Activated T-helper 17 cell treated with anti-CD3 and anti-CD28 coated beads, Interleukin-2, amount 50 U/mL, for 72 hours (primary cell): ENCODE measurements at regions not wholly inside any gene's neighbourhood (a gene's known extent, or its start where the extent isn't known, plus 50 kb on each side); places are given as distances from the start of the nearest gene placed in this dataset.

Source experiments
- ATAC-seq: fragments of 150-1000 bp; cut with Tn5 transposase; replicated peaks from 2 replicates; pipeline ENCODE4 v1.10.0; 2021; ENCODE audit warnings: mild to moderate bottlenecking, moderate library complexity
- H3K27ac Mint-ChIP-seq: one replicate; pipeline ENCODE4 v1.8.0; 2022; ENCODE audit warnings: mixed read lengths
- H3K27me3 Mint-ChIP-seq: one replicate; pipeline ENCODE4 v1.8.0; 2022; ENCODE audit warnings: mixed read lengths
- H3K36me3 Mint-ChIP-seq: one replicate; pipeline ENCODE4 v1.8.0; 2022; ENCODE audit warnings: low read depth, mild to moderate bottlenecking, mixed read lengths
- H3K4me1 Mint-ChIP-seq: one replicate; pipeline ENCODE4 v1.8.0; 2022; ENCODE audit warnings: mixed read lengths
- H3K4me3 Mint-ChIP-seq: one replicate; pipeline ENCODE4 v1.8.0; 2022; ENCODE audit warnings: mild to moderate bottlenecking, mixed read lengths
- H3K9me3 Mint-ChIP-seq: one replicate; pipeline ENCODE4 v1.8.0; 2022; ENCODE audit warnings: mixed read lengths

DNA sequence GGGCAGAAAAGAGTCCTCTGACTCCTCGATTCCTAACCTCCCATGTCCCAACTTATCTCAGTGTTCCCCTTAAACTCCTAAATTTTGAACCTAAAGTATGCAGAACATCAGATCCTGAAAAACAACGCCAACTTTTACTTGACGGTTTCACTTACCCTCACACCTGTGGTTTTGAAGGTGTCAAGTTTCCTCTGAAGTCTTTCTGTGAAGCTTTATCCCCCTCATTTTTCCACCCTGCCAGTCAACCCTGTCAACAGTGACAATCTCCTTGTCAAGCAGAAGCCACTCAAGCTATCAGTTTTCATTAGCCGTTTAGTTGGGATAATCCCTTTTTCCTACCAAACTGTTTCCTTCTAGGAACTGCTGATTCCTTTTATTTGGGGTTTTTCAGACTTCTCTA, 245.4 kb upstream of the PREP start:
- Mint-ChIP-seq H3K4me3 (peak overlapping the region; percentile 30), H3K27ac (peak overlapping the region; percentile 26), H3K9me3 (no peaks in the 10 kb centered on the region), H3K27me3 (peaks cover 21% of the 10 kb centered on the region), H3K4me1 (peaks cover 33% of the 10 kb centered on the region), H3K36me3 (no peaks in the 10 kb centered on the region)
- no peak for ATAC-seq

DNA sequence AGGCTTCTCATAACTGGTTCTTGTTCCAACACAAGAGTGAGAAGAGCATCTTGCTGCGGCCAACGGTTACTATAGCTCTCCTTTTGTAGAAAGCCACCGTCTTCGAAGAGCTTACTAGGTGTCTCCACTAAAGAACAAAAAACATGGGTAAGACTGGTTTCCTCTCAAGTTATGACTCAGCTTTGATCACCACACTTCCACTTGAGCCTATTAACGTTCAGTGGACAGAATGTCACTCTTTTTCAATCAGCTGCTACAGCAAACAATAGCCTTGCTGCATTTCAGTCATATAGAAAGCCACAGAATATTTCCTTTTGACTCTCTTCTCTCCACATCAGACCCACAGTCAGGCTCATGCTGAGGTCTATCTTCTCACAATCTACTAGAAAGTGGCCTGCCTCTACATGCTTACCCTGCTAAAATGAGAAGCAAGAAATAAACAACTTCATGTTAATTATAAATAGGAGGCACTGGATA, 243.5 kb upstream of the PREP start:
- Mint-ChIP-seq H3K27ac (peak overlapping the region; percentile 84), H3K36me3 (no peaks in the 10 kb centered on the region), H3K27me3 (peaks cover 23% of the 10 kb centered on the region), H3K4me3 (peak overlapping the region; percentile 26), H3K9me3 (no peaks in the 10 kb centered on the region), H3K4me1 (peaks cover 33% of the 10 kb centered on the region)
- ATAC-seq, result peak; percentile 90

DNA sequence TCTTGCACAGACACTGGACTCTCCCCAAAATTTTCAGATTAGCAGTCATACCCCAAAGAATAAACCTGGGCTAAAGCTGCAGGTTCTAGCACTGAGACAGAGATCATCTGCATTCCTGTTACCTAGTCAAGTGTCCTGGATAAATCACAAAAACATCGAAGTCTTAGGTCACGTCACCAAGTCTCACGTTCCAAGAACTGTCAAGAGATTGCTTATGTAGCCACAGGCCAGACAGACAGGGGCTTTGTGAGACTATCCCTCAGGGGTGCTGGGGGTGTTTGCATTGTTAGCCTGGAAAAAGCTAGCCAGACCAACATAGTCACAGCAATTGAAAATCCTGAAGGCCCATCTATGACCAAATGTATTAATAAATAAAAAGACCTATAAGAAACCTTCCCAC, 243.1 kb upstream of the PREP start:
- Mint-ChIP-seq H3K36me3 (no peaks in the 10 kb centered on the region), H3K9me3 (no peaks in the 10 kb centered on the region), H3K27me3 (peaks cover 23% of the 10 kb centered on the region), H3K4me1 (peaks cover 33% of the 10 kb centered on the region), H3K4me3 (peak overlapping the region; percentile 26), H3K27ac (peak overlapping the region; percentile 84)
- ATAC-seq, result peak; percentile 33

DNA sequence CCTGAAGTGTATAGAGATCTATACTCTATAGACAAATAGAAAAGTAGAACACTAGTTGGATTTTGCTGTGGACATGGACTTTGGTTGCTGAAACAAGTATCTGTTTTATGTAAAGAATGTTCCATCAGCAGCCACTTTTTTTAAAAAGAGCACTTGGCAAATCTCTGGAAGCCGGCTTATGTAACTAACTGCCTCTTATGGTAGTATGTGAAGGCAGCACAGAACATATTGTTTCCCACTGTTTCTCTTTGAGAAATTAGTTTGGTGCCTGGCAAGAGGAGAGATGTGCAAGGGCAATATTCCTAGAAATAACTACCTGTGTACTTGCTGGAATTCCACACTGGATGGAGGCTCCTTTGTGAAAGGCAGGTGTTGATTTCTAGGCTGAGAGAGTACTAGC, 242.3 kb upstream of the PREP start:
- H3K9me3 Mint-ChIP-seq, result no peaks in the 10 kb centered on the region
- peak overlapping the region; percentile 84 for H3K27ac Mint-ChIP-seq
- no peaks in the 10 kb centered on the region for H3K36me3 Mint-ChIP-seq
- ATAC-seq, result no peak
- peaks cover 33% of the 10 kb centered on the region for H3K4me1 Mint-ChIP-seq
- H3K27me3 Mint-ChIP-seq, result peaks cover 22% of the 10 kb centered on the region
- peak overlapping the region; percentile 26 for H3K4me3 Mint-ChIP-seq

DNA sequence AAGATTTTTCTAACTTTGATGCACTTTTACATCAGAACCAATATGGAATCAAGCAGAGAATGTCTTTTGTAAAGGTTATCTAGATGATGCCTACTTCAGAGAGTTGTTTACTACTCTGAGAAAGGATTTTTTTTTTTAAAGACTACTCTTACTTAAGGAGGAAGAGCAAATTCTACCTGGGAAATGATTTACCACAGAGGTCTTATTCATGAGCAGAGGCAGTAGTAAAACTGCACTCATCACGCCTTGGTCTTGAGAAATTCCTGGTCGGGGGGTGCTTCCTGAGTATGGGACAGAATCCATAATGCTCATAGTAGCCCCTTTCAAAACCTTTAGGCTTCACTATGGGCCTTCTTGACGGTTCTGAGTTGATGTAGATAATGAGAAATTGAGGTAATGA, 241.8 kb upstream of the PREP start:
- no peaks in the 10 kb centered on the region for H3K9me3 Mint-ChIP-seq
- peaks cover 33% of the 10 kb centered on the region for H3K4me1 Mint-ChIP-seq
- peak overlapping the region; percentile 11 for H3K27ac Mint-ChIP-seq
- peak overlapping the region; percentile 21 for H3K4me3 Mint-ChIP-seq
- H3K36me3 Mint-ChIP-seq, result no peaks in the 10 kb centered on the region
- ATAC-seq, result no peak
- peaks cover 22% of the 10 kb centered on the region for H3K27me3 Mint-ChIP-seq

DNA sequence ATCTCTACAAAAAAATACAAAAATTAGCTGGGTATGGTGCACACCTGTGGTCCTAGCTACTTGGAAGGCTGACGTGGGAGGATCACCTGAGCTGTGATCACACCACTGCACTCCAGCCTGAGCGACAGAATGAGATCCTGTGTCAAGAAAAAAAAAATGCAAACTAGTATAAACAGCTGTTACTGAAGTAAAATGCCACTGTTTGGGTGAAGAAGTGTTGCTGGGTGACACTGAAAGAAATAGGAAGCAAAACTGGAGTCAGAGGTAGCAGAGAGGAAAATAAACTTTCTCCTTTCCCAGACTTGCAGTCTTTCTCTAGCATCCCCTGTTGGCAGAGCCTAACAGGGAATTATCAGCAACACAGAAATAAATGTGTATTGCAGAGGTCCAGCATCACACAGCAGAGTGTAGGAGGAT, 241.2 kb upstream of the PREP start:
- peaks cover 31% of the 10 kb centered on the region for H3K4me1 Mint-ChIP-seq
- H3K36me3 Mint-ChIP-seq, result no peaks in the 10 kb centered on the region
- ATAC-seq, result no peak
- H3K9me3 Mint-ChIP-seq, result no peaks in the 10 kb centered on the region
- H3K27ac Mint-ChIP-seq, result peak overlapping the region; percentile 11
- H3K4me3 Mint-ChIP-seq, result peak overlapping the region; percentile 21
- peaks cover 22% of the 10 kb centered on the region for H3K27me3 Mint-ChIP-seq

DNA sequence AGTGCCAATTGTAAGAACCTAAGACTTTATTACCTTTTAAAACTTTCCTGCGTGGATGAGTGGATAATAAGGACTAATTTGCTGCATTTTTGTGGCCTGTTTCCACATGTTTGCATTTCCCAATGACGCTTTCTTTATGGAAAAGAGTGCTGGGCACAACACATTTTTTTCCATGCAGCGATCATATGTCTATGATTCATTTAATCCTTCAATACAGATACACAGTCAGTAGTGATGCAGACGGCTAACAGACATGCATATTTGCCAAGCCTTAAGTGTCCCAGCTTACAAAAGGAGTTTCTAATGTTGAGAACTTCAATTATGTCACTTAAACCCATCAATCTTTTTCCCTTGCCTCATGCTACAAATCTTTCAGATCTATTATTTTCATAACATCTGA, 239.8 kb upstream of the PREP start:
- Mint-ChIP-seq H3K36me3 (no peaks in the 10 kb centered on the region), H3K27me3 (peaks cover 15% of the 10 kb centered on the region), H3K4me1 (peaks cover 17% of the 10 kb centered on the region), H3K9me3 (no peaks in the 10 kb centered on the region), H3K4me3 (no peak overlapping the region), H3K27ac (no peak overlapping the region)
- ATAC-seq, result no peak

DNA sequence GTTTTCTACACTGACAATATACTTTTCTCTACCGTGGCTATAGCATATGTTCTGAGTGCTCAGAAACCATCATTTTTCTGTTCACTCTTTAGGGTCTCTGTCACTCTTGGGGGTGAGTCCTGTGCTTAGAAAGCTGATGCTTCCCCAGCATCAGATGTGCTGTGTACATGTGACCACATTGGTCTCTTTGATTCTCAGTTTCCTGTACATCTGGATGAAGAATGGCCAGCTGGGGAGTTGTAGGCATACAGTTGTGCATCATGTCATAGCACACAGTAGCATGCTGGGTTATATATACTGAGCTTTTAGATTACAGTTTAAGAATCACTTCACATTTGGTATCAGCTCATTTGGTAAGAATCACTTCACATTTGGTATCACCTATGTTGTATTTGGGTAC, 238.6 kb upstream of the PREP start:
- H3K9me3 Mint-ChIP-seq, result no peaks in the 10 kb centered on the region
- H3K4me1 Mint-ChIP-seq, result peaks cover 14% of the 10 kb centered on the region
- H3K36me3 Mint-ChIP-seq, result no peaks in the 10 kb centered on the region
- H3K4me3 Mint-ChIP-seq, result no peak overlapping the region
- H3K27ac Mint-ChIP-seq, result no peak overlapping the region
- no peak for ATAC-seq
- H3K27me3 Mint-ChIP-seq, result peaks cover 12% of the 10 kb centered on the region

DNA sequence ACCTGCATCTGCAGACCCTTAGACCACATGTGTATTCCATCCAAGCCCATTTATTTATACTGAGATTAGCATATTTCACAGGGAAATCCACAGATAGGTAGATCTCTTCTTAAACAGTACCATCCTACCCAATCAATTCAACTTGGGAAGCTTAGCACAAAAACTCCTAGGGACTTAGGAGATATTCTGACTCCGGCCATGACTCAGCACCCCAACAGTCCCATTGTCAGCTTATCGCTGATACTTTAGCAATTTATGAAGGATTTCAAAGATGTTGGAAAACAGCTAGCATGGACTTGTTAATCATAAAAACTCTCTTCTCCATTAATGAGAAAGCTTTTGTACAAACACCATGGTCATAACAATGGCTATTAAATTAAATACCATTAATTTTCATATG, 236.2 kb upstream of the PREP start:
- ATAC-seq, result no peak
- Mint-ChIP-seq H3K4me1 (no peaks in the 10 kb centered on the region), H3K27ac (no peak overlapping the region), H3K4me3 (no peak overlapping the region), H3K9me3 (no peaks in the 10 kb centered on the region), H3K36me3 (no peaks in the 10 kb centered on the region), H3K27me3 (peaks cover 7% of the 10 kb centered on the region)

DNA sequence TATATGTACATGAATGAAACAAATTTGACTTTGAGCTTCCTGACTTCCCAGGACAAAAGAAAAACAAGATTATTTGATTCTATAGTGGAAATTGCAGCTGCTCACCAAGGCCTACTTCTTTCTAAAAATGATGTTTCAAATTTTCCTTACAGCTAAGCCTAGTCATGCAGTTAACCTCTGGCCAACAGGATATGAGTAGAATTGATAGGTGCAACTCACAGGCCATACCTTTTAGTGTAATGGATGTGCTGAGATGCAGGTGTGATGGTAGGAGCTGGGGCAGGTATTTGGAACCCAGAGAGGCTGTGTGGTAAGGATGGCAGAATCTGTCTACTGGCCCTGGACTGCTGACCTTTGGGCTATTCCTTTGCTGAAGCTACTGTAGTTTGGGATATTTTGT, 230.9 kb upstream of the PREP start:
- peak; percentile 76 for ATAC-seq
- Mint-ChIP-seq H3K4me3 (no peak overlapping the region), H3K4me1 (no peaks in the 10 kb centered on the region), H3K36me3 (no peaks in the 10 kb centered on the region), H3K9me3 (peaks cover 17% of the 10 kb centered on the region), H3K27me3 (peaks cover 18% of the 10 kb centered on the region), H3K27ac (no peak overlapping the region)

DNA sequence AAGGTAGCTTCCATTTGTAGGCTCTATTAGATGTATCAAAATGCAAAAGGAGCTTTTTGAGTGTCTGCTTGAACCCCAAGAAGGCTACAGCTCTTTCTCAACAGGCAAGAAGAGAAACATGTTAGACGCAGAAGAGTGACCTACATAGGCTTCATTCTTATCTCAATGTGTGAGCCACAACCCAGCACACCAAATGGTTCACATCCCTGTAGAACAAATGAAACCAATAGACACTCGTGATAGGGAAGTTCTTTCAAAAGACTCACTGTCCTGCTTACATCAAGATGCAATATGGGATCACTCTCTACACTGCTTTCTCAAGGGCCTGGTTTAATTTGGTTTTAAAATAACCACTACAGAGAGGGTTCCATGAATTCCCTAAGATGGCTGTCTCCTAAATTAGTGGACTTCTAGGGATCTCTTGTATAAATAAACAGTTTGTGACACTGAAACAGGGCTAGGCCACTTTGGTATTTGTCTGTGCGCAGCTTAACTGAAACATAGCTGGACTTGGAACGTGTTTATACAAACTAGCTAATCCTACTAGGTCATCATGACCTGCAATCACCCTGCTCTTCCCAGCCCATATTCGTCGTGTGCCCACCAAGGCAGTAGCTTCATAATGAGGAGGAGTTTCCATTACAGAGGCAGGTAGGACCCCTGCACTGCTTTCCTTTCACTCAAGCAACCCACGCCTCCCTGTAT, 225.4 kb upstream of the PREP start:
- Mint-ChIP-seq H3K27me3 (peaks cover 21% of the 10 kb centered on the region), H3K4me1 (peaks cover 14% of the 10 kb centered on the region), H3K27ac (no peak overlapping the region), H3K36me3 (no peaks in the 10 kb centered on the region), H3K4me3 (no peak overlapping the region), H3K9me3 (peaks cover 23% of the 10 kb centered on the region)
- no peak for ATAC-seq

DNA sequence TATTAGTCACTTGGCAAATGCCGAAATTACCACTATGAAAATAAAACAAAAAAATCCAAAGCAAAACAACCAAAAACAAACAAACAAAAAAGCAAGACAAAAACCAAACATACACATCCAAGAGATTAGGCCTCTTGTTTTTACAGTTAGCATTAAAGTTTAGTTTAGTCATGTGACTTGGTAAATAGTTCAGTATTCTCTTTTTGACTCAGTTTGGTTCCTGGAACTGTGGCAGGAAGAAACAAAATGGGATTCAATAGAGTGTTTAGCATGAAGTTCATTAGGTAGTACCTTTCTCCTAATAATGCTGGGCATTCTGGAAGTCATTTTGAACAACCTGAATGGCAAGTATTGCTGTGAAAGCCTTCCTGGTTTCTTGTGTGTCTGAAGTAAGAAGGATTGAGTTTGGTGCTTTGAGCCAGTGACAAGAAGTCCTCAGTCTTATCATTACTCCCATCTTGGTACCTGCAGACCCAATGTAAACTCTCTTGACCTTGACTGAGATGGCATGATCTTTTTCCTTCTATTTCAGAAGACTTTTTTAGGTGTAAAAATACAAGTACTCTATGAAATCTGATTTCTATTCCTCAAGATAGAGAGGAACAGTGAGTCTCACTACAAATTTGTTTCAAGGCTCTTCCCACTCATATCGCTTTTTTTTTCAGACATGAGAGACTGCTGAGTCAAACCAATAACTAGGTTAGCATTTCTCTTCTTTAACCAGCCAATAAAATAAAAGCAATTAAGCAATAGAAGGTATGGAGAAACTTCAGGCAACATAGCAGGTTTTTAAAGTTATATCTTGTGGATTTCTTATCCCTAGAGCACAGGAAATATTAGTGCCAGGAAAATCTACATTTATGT, 223.6 kb upstream of the PREP start:
- peak overlapping the region; percentile 64 for H3K4me3 Mint-ChIP-seq
- H3K27me3 Mint-ChIP-seq, result peaks cover 19% of the 10 kb centered on the region
- H3K27ac Mint-ChIP-seq, result peak overlapping the region; percentile 86
- H3K9me3 Mint-ChIP-seq, result peaks cover 21% of the 10 kb centered on the region
- H3K36me3 Mint-ChIP-seq, result no peaks in the 10 kb centered on the region
- ATAC-seq, result peak; percentile 89
- H3K4me1 Mint-ChIP-seq, result peaks cover 18% of the 10 kb centered on the region

DNA sequence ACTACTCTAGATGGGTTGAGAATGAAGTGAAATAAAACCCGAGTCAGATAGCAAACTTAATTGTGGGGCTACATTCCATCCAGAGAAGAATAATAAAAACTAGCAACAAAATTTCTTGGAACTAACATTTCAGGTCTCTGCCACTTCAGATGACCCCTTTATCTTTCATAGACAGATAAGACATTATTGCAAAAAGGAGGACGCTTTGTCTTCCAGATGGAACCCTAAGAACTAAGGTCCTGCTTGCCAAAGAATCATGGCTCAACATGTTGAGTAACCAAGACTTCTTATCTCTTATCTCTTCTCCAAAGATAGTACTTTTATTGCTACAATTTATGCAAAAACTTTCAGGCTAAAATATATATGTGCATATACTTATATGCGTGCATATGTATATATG, 221.1 kb upstream of the PREP start:
- no peak overlapping the region for H3K27ac Mint-ChIP-seq
- no peak overlapping the region for H3K4me3 Mint-ChIP-seq
- H3K9me3 Mint-ChIP-seq, result peaks cover 8% of the 10 kb centered on the region
- H3K36me3 Mint-ChIP-seq, result no peaks in the 10 kb centered on the region
- no peak for ATAC-seq
- H3K4me1 Mint-ChIP-seq, result peaks cover 18% of the 10 kb centered on the region
- H3K27me3 Mint-ChIP-seq, result peaks cover 5% of the 10 kb centered on the region

DNA sequence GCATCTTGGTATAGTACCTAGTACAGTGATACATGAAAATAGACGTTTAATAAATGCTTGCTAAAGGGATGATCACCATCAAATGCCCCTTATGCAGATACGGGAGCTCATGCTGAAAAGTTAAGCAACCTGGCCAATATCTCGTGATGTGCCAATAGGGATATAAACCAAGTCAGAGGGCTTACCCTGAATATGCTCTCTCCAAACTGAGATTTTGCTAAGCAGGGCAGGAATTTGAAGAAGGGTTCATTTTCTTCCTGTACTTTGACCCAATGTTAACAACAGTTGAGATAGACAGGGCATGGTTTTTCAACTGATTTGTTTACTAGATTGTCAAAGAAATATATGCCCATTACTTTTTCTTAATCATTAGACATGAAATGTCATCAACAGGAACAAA, 219.3 kb upstream of the PREP start:
- H3K36me3 Mint-ChIP-seq, result no peaks in the 10 kb centered on the region
- H3K4me3 Mint-ChIP-seq, result no peak overlapping the region
- peak overlapping the region; percentile 46 for H3K27ac Mint-ChIP-seq
- peaks cover 14% of the 10 kb centered on the region for H3K4me1 Mint-ChIP-seq
- ATAC-seq, result no peak
- peaks cover 5% of the 10 kb centered on the region for H3K27me3 Mint-ChIP-seq
- peaks cover 4% of the 10 kb centered on the region for H3K9me3 Mint-ChIP-seq
